Mucosa of rectum (tissue), 2 donors: ENCODE measurements at regions not wholly inside any gene's neighbourhood (a gene's known extent, or its start where the extent isn't known, plus 50 kb on each side); places are given as distances from the start of the nearest gene placed in this dataset.

Source experiments
- H3K27ac ChIP-seq, 2 donors: one replicate each; pipeline ENCODE4 v1.7.0; 2013; ENCODE audit warnings: inconsistent platforms in 2 of 2, low read depth in 2 of 2, low read length in 2 of 2
- H3K27me3 ChIP-seq, 2 donors: one replicate each; pipeline ENCODE4 v1.7.0; 2013; ENCODE audit warnings: low read length in 2 of 2; ENCODE audit not compliant: control insufficient read depth in 2 of 2, insufficient read depth in 2 of 2
- H3K36me3 ChIP-seq, 2 donors: one replicate each; pipeline ENCODE4 v1.7.0; 2013; ENCODE audit warnings: low read length in 2 of 2; ENCODE audit not compliant: control insufficient read depth in 2 of 2, insufficient read depth in 2 of 2
- H3K4me1 ChIP-seq, 2 donors: one replicate each; pipeline ENCODE4 v1.7.0; 2013; ENCODE audit warnings: low read length in 2 of 2, mild to moderate bottlenecking in 1 of 2; ENCODE audit not compliant: control insufficient read depth in 2 of 2, insufficient read depth in 2 of 2
- H3K4me3 ChIP-seq, 2 donors: one replicate each; pipeline ENCODE4 v1.7.0; 2013; ENCODE audit warnings: low read length in 2 of 2
- H3K9ac ChIP-seq, 2 donors: one replicate each; pipeline ENCODE4 v1.7.0; 2013; ENCODE audit warnings: low read length in 2 of 2, low read depth in 1 of 2, mild to moderate bottlenecking in 1 of 2
- H3K9me3 ChIP-seq, 2 donors: one replicate each; pipeline ENCODE4 v1.7.0; 2013; ENCODE audit warnings: low read length in 2 of 2; ENCODE audit not compliant: control insufficient read depth in 2 of 2
- donor health status: healthy.
- donor health status: Normal muscosa, but diverticular disease.

- no peak overlapping the region for H3K27ac ChIP-seq
- no peak overlapping the region for H3K9ac ChIP-seq
- H3K9me3 ChIP-seq = no peaks in the 10 kb centered on the region
- H3K27me3 ChIP-seq = no peaks in the 10 kb centered on the region
- no peaks in the 10 kb centered on the region for H3K4me1 ChIP-seq
- H3K36me3 ChIP-seq = no peaks in the 10 kb centered on the region
- no peak overlapping the region for H3K4me3 ChIP-seq
Measured at GRCh38 chr2:225797394-225797793, 397.9 kb downstream of the NYAP2 start.

- H3K4me3 ChIP-seq = no peak overlapping the region
- no peak overlapping the region for H3K9ac ChIP-seq
- H3K36me3 ChIP-seq = no peaks in the 10 kb centered on the region
- no peak overlapping the region for H3K27ac ChIP-seq
- H3K4me1 ChIP-seq = no peaks in the 10 kb centered on the region
- no peaks in the 10 kb centered on the region for H3K27me3 ChIP-seq
- H3K9me3 ChIP-seq = no peaks in the 10 kb centered on the region
Measured at GRCh38 chr2:225794652-225795400, 395.3 kb downstream of the NYAP2 start.

- H3K36me3 ChIP-seq = no peaks in the 10 kb centered on the region
- H3K9ac ChIP-seq = no peak overlapping the region
- H3K27ac ChIP-seq = no peak overlapping the region
- H3K9me3 ChIP-seq = no peaks in the 10 kb centered on the region
- no peak overlapping the region for H3K4me3 ChIP-seq
- no peaks in the 10 kb centered on the region for H3K4me1 ChIP-seq
- no peaks in the 10 kb centered on the region for H3K27me3 ChIP-seq
Measured at GRCh38 chr2:225793736-225794550, 394.4 kb downstream of the NYAP2 start.

- Histone ChIP-seq H3K27ac (no peak overlapping the region), H3K27me3 (no peaks in the 10 kb centered on the region), H3K36me3 (no peaks in the 10 kb centered on the region), H3K4me3 (no peak overlapping the region), H3K4me1 (no peaks in the 10 kb centered on the region), H3K9me3 (no peaks in the 10 kb centered on the region), H3K9ac (no peak overlapping the region)
Measured at GRCh38 chr2:225788571-225789094, 389.1 kb downstream of the NYAP2 start.

- Histone ChIP-seq H3K9ac (no peak overlapping the region), H3K36me3 (no peaks in the 10 kb centered on the region), H3K27me3 (no peaks in the 10 kb centered on the region), H3K27ac (no peak overlapping the region), H3K9me3 (no peaks in the 10 kb centered on the region), H3K4me1 (no peaks in the 10 kb centered on the region), H3K4me3 (no peak overlapping the region)
Measured at GRCh38 chr2:225787497-225787896, 388.0 kb downstream of the NYAP2 start.

- H3K9ac ChIP-seq = no peak overlapping the region
- H3K36me3 ChIP-seq = no peaks in the 10 kb centered on the region
- no peaks in the 10 kb centered on the region for H3K27me3 ChIP-seq
- no peaks in the 10 kb centered on the region for H3K4me1 ChIP-seq
- no peak overlapping the region for H3K4me3 ChIP-seq
- H3K27ac ChIP-seq = no peak overlapping the region
- H3K9me3 ChIP-seq = no peaks in the 10 kb centered on the region
Measured at GRCh38 chr2:225781991-225782390, 382.5 kb downstream of the NYAP2 start.

- Histone ChIP-seq H3K27me3 (no peaks in the 10 kb centered on the region), H3K27ac (no peak overlapping the region), H3K4me1 (no peaks in the 10 kb centered on the region), H3K4me3 (no peak overlapping the region), H3K9ac (no peak overlapping the region), H3K36me3 (no peaks in the 10 kb centered on the region), H3K9me3 (no peaks in the 10 kb centered on the region)
Measured at GRCh38 chr2:225781145-225781544, 381.6 kb downstream of the NYAP2 start.

GRCh38 chr2:225779829-225780228 is 380.3 kb downstream of the NYAP2 start:
- Histone ChIP-seq H3K27ac (no peak overlapping the region), H3K36me3 (no peaks in the 10 kb centered on the region)

GRCh38 chr2:225773148-225773547 is 373.6 kb downstream of the NYAP2 start:
- Histone ChIP-seq H3K9me3 (no peaks in the 10 kb centered on the region), H3K4me3 (no peak overlapping the region), H3K36me3 (no peaks in the 10 kb centered on the region), H3K27ac (no peak overlapping the region), H3K9ac (no peak overlapping the region), H3K4me1 (no peaks in the 10 kb centered on the region), H3K27me3 (no peaks in the 10 kb centered on the region)

More at GRCh38 chr2:225779829-225780228, 380.3 kb downstream of the NYAP2 start:
- Histone ChIP-seq H3K4me3 (no peak overlapping the region), H3K9me3 (no peaks in the 10 kb centered on the region), H3K27me3 (no peaks in the 10 kb centered on the region), H3K4me1 (no peaks in the 10 kb centered on the region), H3K9ac (no peak overlapping the region)

- H3K4me1 ChIP-seq = no peaks in the 10 kb centered on the region
- H3K36me3 ChIP-seq = no peaks in the 10 kb centered on the region
- H3K27me3 ChIP-seq = no peaks in the 10 kb centered on the region
- no peaks in the 10 kb centered on the region for H3K9me3 ChIP-seq
- no peak overlapping the region for H3K9ac ChIP-seq
- no peak overlapping the region for H3K4me3 ChIP-seq
- no peak overlapping the region for H3K27ac ChIP-seq
Measured at GRCh38 chr2:225771701-225772100, 372.2 kb downstream of the NYAP2 start.
